MG63 (cell line): ENCODE measurements at regions not wholly inside any gene's neighbourhood (a gene's known extent, or its start where the extent isn't known, plus 50 kb on each side); places are given as distances from the start of the nearest gene placed in this dataset.

Experiments
- DNase-seq: peaks from one replicate; pipeline ENCODE4 v3.0.0-alpha.2; 2020
- H3K27me3 ChIP-seq: fragments of 250-450 bp; sonication (Bioruptor Pico); 2 replicates; pipeline ENCODE4 v1.5.1; 2020; ENCODE audit warnings: mild to moderate bottlenecking, moderate library complexity
- H3K36me3 ChIP-seq: fragments of 250-450 bp; sonication (Bioruptor Pico); 2 replicates; pipeline ENCODE4 v1.5.1; 2020; ENCODE audit warnings: mild to moderate bottlenecking, moderate library complexity
- H3K4me3 ChIP-seq: fragments of 250-450 bp; sonication (Bioruptor Pico); 2 replicates; pipeline ENCODE4 v1.5.1; 2020; ENCODE audit warnings: mild to moderate bottlenecking, moderate library complexity
- H3K9me3 ChIP-seq: fragments of 250-450 bp; sonication (Bioruptor Pico); 2 replicates; pipeline ENCODE4 v1.5.1; 2020; ENCODE audit warnings: mild to moderate bottlenecking, moderate library complexity

DNA sequence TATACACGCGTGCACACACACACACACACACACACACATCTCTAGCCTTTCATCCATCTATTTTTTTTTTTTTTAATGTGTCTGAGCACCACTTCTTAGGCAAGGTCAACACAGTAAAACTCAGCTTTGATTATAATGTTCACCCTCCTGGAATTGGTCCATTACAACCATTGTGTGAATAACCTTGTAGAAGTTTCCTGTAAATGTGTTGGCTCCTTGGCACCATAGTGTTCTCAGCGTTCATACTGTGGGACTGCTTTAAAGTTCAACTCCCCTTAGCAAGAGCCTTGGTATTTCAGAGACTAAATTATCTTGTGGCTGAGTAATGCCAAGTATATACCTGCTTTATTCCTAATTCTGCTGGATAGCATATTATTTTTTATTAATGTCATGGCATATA is 106.3 kb upstream of the PRPS1L1 start:
- H3K27me3 ChIP-seq, result no peaks in the 10 kb centered on the region
- H3K36me3 ChIP-seq, result no peaks in the 10 kb centered on the region
- H3K4me3 ChIP-seq, result no peak overlapping the region
- no peak for DNase-seq
- H3K9me3 ChIP-seq, result no peaks in the 10 kb centered on the region

DNA sequence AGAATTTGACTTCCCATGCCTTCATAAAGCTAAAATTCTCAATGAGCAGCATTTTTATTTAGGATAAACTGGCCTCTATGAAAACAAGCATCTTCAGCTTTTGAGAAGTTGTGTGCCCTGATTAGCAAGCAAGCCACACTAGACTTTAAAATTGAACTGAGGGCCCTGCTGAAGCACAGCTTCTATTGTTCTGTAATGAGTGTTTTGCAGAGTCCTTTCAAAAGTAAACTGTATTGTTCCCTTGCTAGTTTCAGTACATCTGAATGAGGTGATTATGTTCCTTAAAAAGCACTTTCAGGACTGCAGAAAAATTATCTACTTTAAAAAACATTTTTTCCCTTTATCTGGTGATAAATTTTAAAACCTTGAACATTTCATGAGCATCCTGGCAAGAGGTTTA is 113.3 kb upstream of the PRPS1L1 start:
- Histone ChIP-seq H3K27me3 (0 out of 2 replicates have a peak, but pooled peaks cover 3% of the 10 kb centered on the region), H3K4me3 (no peak overlapping the region), H3K9me3 (no peaks in the 10 kb centered on the region), H3K36me3 (no peaks in the 10 kb centered on the region)
- no peak for DNase-seq

DNA sequence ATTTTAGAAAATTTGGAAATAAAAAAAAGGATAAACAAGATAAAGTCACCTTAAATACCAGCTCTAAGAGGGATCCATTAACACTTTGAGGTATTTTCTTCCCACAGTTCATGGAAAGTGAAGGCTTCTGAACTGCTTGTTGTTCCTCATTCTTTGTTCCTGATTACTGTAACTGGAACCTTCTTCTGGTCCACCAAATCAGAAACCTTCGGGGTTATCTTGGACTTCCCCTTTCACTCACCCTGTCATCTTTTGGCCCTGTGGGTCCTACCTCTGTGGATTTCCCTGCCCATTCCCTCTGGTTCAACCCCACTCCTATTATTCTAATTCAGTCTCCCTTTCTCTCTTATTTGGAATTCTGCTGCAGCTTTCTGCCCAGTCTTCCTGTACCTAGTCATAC is 116.5 kb upstream of the PRPS1L1 start:
- Histone ChIP-seq H3K9me3 (no peaks in the 10 kb centered on the region), H3K36me3 (no peaks in the 10 kb centered on the region), H3K27me3 (peaks cover 3% of the 10 kb centered on the region; the same call in 1 of the 2 replicates), H3K4me3 (no peak overlapping the region)
- DNase-seq, result no peak

DNA sequence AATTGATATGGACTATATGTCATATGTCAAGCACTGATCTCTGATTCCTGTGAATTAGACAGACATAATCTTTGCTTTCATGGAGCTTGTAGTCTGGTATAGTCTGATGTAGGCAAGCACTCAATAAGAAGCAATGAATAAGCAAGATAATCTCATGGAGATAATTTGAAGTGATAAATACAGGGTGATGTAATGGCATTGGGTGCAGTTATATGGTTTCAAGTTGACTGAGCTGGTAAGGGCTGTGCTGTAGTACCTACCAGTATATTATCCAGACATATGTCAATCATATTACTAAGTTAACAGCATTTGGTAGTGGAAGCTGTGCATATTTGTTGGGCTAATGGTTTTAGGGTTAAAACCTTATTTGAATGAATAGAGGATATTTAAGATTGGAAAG is 117.5 kb upstream of the PRPS1L1 start:
- H3K36me3 ChIP-seq, result no peaks in the 10 kb centered on the region

DNA sequence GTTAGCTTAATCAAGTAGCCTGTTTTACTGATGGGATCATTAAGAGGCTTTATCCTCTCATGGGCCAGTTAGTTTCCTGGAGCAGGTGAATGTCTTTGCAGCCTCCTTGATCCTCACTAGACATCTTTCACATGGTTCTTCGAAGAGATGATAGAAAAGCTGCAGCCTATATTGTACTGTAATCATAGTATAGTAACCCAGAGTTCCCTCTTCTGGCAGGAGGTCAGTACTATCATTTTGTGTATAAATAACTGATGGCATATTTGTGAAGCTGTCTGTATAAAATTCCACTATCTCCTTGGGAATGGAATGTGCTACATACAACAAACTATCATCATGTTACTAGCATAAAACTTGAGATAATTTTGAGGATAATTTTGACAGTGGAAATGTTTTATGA is 123.8 kb upstream of the PRPS1L1 start:
- Histone ChIP-seq H3K9me3 (no peaks in the 10 kb centered on the region), H3K4me3 (no peak overlapping the region), H3K27me3 (no peaks in the 10 kb centered on the region; the same call in 1 of the 2 replicates), H3K36me3 (no peaks in the 10 kb centered on the region)
- DNase-seq, result no peak

More for the DNA sequence above, 117.5 kb upstream of the PRPS1L1 start:
- DNase-seq, result no peak
- H3K27me3 ChIP-seq, result peaks cover 3% of the 10 kb centered on the region; the same call in 1 of the 2 replicates
- H3K9me3 ChIP-seq, result no peaks in the 10 kb centered on the region
- no peak overlapping the region for H3K4me3 ChIP-seq

DNA sequence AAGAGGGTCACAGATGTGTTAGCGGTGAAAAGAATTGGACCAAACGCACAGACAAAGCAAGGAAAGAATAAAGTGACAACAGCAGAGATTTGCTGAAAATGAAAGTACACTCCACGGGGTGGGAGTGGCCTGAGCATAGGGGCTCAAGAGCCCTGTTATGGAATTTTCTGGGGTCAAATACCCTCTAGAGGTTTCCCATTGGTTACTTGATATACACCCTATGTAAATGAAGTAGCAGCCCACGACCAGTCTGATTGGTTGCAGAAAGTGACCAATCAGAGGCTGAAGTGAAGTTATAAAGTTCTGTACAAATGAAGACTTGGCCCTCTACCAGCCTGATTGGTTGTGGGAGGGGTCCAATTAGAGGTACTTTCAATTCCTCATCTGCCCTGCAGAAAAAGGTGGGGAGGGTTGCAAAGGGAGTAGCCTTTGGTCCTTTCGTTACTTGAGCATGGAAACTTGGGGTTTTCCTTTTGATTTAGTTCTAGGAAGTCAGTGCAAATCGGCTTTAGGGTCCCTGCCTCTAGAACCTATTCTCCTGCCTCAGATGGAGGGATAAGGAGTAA is 125.6 kb upstream of the PRPS1L1 start:
- H3K9me3 ChIP-seq, result no peaks in the 10 kb centered on the region
- no peak overlapping the region for H3K4me3 ChIP-seq
- DNase-seq, result no peak
- no peaks in the 10 kb centered on the region for H3K36me3 ChIP-seq
- H3K27me3 ChIP-seq, result no peaks in the 10 kb centered on the region

DNA sequence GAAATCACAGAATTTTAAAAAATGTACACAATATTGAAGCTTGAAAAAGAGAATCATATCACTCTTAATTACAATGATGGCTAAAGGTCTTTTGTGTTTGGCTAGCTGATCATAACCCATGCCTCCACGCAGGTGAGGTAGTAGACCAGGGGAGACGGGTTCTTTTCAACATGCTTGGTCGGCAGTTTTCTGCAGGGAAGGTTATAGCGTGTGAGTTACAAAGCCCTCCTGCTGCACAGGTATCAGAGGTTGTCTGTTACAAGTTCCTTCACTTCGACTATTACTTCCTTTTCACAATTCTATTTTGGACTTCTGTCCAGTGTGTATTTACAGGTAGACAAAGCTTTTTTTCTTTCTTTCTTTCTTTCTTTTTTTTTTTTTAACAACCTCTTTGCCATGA is 127.1 kb upstream of the PRPS1L1 start:
- Histone ChIP-seq H3K36me3 (no peaks in the 10 kb centered on the region), H3K9me3 (no peaks in the 10 kb centered on the region), H3K4me3 (no peak overlapping the region), H3K27me3 (no peaks in the 10 kb centered on the region)
- DNase-seq, result no peak

DNA sequence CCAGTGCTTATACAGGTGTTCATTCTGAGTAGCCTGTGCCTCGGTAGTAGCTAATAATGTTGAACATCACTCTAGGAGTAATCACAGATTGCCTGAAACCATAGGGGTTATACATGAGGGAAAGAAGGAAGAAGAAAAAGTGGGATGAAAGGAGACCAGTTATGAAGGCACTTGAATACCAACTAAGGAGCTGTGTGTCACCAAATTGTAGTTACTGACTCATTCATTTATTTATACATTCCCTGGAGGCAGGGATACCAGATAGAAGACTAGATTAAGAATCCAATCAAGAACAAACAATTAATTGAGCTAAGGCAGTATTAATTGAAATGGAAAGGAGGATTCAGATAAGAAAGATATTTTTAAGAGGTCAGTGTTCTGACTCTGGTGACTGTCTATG is 129.6 kb upstream of the PRPS1L1 start:
- Histone ChIP-seq H3K4me3 (no peak overlapping the region), H3K36me3 (no peaks in the 10 kb centered on the region), H3K27me3 (no peaks in the 10 kb centered on the region; the same call in 1 of the 2 replicates), H3K9me3 (no peaks in the 10 kb centered on the region)
- no peak for DNase-seq

DNA sequence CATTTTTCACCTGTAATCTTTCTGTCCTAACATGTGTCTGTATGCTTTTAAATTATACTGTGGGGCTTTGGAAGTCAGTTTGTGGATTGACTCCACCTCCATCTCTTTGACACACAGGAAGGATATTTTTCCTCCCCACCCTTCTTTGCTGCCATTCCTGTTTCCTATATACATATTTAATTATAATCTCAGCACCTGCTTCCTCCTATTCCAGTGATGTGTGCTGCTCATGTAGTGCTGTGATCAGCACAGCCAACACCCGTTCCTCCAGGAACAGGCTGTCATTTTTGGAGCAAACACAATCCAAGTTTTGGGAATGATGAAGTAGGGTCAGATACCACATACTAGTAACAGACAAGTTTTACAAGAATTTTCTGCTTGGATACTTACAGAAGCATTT is 135.0 kb upstream of the PRPS1L1 start:
- Histone ChIP-seq H3K9me3 (no peaks in the 10 kb centered on the region), H3K4me3 (no peak overlapping the region), H3K27me3 (no peaks in the 10 kb centered on the region; the same call in 1 of the 2 replicates), H3K36me3 (no peaks in the 10 kb centered on the region)
- DNase-seq, result no peak

DNA sequence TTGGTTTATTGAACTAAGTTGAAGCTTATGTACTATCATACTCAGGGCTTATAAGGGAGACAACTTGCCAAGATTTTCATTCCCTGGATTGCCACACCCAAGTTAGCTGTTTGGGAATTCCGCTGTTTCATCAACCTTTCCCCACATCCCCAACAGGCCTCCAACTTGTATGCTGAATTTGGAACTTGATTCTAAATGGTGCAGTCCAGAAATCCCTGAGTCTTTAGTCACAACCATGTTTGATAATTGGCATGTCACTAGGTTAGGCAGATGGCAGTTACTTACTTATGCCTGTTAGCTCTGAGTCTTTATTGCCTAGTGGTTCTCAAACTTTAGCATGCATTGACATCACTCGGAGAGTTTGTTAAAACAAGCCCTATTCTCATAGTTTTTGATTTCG is 135.4 kb upstream of the PRPS1L1 start:
- H3K4me3 ChIP-seq, result no peak overlapping the region
- DNase-seq, result no peak
- H3K36me3 ChIP-seq, result no peaks in the 10 kb centered on the region
- H3K9me3 ChIP-seq, result no peaks in the 10 kb centered on the region
- H3K27me3 ChIP-seq, result no peaks in the 10 kb centered on the region; the same call in 1 of the 2 replicates

DNA sequence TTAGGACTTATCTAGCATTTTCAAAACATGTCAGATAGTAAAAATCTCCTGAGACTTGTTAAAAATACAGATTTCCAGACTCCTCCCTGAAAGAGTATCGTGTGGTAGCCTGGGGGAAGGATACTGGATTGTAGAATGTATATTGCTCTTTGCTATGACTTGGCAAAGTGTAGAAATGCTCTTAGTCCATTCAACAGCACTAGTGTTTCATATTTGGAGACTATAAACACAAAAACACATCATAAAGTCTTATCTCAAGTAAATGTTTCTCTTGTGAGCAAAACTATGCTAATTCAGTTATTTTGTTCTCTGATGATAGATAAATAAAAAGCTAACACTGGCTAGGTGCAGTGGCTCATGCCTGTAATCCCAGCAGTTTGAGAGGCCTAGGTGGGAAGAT is 137.5 kb upstream of the PRPS1L1 start:
- no peaks in the 10 kb centered on the region; the same call in 1 of the 2 replicates for H3K27me3 ChIP-seq
- H3K4me3 ChIP-seq, result no peak overlapping the region
- H3K36me3 ChIP-seq, result no peaks in the 10 kb centered on the region
- no peaks in the 10 kb centered on the region for H3K9me3 ChIP-seq
- DNase-seq, result no peak

DNA sequence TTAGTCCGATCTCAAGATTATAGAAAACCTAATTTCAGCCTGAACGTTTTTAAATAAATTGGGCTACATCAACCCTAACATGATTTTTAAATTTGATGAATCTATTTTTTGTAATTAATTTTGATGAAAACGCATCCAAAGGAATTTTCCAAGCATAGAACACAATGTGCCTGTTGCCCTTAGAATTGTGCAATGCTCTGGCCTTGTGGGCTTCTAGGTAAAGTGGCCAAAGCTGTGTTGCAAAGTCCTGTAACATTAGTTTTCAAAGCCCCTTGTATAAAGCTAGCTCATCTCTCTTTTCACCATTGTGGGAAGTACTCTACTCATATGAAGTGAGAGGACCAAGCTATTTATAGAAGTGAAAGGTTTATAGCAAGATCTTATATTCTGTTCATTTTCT is 138.4 kb upstream of the PRPS1L1 start:
- no peaks in the 10 kb centered on the region; the same call in 1 of the 2 replicates for H3K27me3 ChIP-seq
- H3K4me3 ChIP-seq, result no peak overlapping the region
- H3K36me3 ChIP-seq, result no peaks in the 10 kb centered on the region
- no peak for DNase-seq
- H3K9me3 ChIP-seq, result no peaks in the 10 kb centered on the region

DNA sequence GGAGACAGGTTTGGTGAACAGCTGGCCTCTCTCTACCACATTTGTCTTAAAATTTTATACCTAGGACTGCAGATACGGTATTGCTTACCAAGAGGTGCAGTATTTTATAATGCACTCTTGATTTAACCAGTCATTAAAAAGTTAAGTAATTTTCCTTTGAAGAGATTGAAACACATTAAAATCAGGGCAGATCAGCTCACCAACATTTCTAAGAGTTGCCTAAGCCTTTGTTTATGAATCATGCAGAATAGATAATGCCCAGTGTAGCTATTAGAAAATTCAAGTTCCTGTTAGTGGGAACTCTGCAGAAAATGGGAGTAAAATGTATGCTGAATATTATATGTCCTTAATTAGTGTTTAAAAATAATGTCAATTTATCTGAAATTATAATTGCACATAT is 140.2 kb upstream of the PRPS1L1 start:
- DNase-seq, result no peak
- Histone ChIP-seq H3K36me3 (no peaks in the 10 kb centered on the region), H3K27me3 (no peaks in the 10 kb centered on the region), H3K4me3 (no peak overlapping the region), H3K9me3 (no peaks in the 10 kb centered on the region)

DNA sequence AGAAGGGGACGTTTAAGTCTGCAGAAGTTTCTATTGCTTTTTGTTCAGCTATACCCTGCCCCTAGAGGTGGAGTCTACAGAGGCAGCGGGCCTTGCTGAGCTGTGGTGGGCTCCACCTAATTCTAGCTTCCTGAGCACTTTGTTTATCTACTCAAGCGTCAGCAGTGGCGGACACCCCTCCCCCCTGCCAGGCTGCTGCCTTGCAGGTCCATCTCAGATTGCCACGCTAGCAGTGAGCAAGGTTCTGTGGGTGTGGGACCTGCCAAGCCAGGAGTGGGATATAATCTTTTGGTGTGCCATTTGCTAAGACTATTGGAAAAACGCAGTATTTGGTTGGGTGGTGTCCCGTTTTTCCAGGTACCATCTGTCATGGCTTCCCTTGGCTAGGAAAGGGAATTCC is 147.3 kb upstream of the PRPS1L1 start:
- Histone ChIP-seq H3K9me3 (no peaks in the 10 kb centered on the region), H3K27me3 (no peaks in the 10 kb centered on the region), H3K4me3 (no peak overlapping the region), H3K36me3 (no peaks in the 10 kb centered on the region)
- DNase-seq, result no peak

DNA sequence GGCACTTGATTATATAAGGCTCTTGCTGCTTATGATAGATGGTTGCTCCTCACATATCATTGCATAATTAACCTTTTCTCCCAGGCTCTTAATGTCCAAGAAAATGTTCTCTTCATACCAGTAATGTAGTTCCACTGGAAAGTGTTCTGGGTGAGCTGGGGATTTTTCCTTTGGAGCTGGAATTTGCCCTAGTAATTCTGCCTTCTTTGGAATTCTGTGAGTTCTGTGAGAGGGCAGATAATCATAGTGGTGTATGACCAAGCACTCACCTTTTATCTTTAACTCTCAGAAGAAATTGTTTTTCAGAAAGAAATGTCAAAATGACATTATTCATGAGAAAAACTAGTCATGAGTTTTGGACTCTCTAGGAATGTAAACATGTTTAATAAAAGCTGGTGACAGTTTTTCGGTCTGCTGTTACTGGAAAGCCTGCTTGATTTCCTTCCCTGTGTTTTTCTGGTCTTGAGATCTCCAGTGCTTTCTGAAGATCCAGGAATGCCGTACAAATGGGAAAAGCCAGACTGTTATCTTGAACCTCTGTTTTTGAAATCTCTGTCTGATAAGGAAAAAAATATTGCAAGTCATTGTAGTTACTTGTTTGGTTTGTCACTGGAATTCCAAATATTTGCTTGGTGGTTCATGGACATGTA is 148.3 kb upstream of the PRPS1L1 start:
- H3K4me3 ChIP-seq, result no peak overlapping the region
- H3K27me3 ChIP-seq, result no peaks in the 10 kb centered on the region
- H3K36me3 ChIP-seq, result no peaks in the 10 kb centered on the region
- no peak for DNase-seq
- no peaks in the 10 kb centered on the region for H3K9me3 ChIP-seq

DNA sequence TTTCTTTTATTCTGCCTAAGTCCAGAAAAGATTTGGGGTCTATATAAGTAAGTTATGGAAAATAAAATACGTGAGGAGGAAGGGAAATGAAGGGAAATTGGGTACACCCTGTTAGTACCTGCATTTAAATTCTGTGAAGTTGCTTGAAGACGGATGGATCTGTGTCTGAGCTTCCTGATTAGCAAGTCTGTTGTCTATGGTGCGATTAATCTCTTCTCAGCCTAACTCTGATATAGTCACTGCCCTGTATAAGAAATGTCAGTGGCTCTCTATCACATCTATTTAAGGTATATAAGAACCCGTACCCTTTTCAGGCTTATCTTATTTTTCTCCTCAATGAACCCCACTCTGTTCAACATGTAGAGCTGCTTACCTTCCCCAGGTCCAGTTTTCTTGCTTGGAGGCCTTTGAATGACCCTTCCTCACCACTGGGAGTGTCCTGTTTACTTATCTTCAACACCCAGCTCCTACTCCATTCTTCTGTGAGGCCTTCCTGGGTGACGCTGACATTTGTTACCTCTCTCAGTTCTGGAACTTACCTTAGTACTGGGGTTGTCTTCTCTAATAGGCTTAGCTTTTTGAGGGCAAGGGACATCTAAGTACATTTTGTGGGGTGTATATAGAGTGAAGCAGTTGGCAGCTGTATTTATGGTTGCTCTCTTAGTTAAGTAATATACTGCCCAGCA is 149.6 kb upstream of the PRPS1L1 start:
- H3K9me3 ChIP-seq, result no peaks in the 10 kb centered on the region
- H3K27me3 ChIP-seq, result no peaks in the 10 kb centered on the region
- no peaks in the 10 kb centered on the region for H3K36me3 ChIP-seq
- no peak for DNase-seq
- H3K4me3 ChIP-seq, result no peak overlapping the region

DNA sequence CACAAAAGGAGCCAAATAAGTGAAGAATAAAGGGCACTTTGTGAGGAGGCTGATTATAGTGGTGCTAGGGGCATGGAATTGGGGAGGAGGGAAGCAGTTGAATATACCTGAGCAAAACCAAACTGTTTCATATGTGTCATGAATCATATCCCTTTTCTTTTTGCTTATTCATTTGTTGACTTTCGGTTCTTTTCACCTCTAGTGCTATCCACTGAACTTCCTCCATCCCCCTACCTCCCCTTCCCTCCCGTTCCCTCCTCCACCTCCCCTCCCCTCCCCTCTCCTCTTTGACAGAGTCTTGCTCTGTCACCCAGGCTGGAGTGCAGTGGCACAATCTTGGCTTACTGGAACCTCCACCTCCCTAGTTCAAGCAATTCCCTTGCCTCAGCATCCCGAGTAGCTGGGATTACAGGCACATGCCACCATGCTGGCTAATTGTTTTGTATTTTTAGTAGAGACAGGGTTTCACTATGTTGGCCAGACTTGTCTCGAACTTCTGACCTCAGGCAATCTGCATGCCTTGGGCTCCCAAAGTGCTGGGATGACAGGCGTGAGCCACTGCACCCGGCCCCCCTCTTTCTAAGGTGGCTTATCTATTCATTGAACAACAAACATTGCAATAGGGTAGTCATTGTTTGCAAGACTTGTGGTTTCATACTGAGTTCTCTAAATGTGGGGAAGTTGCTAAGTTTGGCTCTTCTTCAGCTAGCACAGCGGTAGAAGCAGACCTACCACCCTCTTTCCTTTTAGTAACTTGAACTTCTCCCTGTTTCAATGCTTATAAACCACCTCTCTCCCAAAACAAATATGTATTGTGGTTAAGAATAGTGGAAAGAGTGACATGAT is 150.4 kb upstream of the PRPS1L1 start:
- peak; percentile 13 for DNase-seq
- H3K4me3 ChIP-seq, result no peak overlapping the region
- no peaks in the 10 kb centered on the region for H3K27me3 ChIP-seq
- H3K36me3 ChIP-seq, result no peaks in the 10 kb centered on the region
- H3K9me3 ChIP-seq, result no peaks in the 10 kb centered on the region
